ENCODE measurements at regions not wholly inside any gene's neighbourhood (a gene's known extent, or its start where the extent isn't known, plus 50 kb on each side); places are given as distances from the start of the nearest gene placed in this dataset.

DNA sequence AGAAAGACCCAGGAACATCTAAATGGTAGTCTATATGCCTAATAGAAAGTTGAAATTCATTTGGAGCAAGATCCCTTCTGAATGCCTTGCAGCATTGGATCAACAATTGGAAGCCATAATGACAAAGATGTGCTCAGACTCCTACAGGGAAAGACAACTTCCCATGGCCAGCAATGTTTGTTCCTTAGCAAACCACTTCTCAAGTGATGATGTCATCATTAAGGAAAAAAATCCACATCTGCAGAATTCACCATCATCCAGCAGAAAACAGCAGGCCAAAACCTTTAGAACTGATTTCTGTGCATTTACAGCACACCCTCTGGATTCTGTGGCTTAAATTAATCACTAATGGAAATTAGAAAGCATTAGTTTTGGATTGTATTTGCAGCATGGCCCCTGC, 82.4 kb upstream of the ZIC3 start:
- DNase-seq, result no peak

DNA sequence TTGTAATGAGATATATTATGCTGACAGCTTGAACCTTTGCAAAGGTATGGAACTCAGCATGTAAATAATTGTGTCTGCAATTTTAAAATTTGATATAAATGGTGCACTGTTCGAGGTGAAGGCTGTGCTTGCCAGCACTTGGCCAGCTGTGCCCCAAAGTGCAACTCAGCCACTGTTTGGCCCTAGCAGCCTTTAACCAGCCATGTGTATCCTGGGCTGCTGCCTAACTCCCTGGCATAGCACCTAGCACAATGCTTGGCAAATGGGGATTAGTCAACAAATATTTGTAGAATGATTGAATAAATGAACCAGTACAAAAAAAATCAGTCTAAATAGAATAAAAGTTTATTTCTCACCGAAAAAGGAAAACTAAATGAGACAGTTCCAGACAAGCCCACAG, 83.8 kb upstream of the ZIC3 start:
- DNase-seq, result no peak

DNA sequence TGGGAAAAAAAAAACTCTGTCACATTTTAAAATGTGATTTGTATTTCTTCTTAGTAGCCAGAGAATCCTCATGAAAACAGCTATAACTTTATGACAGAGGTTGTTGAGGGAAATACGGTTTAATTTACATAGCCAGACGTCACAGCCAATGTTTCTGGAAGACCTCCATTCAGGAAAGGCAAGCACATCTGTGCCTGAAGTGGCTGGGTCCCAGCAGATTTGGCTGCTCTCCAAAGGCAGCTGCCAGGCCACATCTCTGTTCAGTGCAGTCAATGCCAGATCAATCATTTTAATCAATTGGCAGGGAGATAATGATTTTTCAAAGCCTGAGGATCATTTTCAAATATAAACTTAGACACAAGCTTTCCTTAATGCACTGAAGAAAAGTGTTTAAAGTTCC, 86.5 kb upstream of the ZIC3 start:
- DNase-seq, result no peak

DNA sequence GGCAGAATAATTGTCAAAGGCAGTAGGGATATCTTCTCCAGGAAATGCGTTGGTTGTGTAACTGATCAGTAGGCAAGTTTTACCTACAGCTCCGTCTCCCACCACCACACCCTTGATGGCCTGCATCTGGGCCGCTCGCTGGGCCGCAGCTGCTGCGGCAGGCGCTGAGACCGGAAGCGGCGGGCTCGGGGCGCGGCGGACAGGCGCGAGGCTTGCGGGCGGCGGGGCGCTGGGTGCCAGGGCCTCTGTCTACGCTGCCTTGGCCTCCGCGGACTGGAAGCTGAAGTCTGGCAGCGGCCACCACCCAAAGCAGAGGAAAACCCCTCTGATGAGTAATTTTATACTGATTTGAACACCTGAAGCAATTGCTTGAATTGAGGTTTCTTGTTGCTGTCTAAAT, 124.2 kb upstream of the ZIC3 start:
- DNase-seq, result no peak

DNA sequence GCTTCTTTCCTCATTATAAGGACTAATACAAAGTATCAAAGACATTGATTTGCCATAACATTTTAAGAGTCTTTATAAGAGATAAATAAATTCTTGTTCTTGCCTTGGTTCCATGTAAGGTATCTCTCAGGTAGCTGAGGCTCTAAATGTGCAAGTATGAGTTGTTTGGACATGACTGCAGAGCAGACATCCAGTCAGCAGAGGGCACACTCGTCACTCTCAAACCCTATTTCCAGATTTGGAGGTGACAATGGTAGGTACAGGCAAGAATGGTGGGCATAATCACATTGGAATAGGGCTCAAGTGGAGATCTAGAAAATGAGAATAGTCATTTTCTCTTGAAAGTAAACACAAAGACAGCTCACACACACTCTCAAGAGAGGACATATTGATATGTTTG, 133.3 kb upstream of the ZIC3 start:
- DNase-seq, result no peak

DNA sequence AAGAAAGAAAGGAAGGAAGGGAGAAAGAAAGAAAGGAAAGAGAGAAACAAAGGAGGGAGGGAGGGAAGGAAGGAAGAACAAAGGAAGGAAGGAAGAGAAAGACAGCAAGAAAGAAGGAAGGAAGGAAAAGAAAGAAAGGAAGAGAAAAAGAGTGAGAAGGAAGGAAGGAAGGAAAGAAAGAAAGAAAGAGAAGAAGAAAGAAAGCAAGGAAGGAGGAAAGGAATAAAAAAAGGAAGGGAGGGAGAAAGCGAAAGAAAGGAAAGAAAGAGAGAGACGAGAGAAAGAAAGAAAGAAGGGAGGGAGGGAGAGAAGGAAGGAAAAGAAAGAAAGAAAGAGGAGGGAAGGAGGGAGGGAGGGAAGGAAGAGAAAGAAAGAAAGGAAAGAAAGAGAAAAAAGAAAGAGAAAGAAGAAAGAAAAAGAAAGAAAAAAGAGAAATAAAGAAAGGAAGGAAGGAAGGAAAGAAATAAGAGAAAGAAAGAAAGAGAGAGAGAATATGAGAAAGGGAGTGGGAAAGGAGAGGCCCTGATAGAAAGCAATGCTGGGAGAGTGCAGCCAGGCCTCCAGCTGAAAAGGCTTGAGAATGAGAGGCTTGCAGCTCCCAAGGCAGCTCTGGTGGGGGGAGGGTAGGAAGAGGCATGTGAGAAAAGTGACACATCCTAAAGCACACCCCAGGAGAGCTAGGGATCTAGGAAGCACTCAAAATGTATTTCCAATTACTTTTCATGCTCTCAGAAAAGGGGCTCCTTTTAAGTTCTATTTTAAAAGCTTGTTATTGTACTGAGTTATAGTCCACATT, 134.0 kb upstream of the ZIC3 start:
- no peak for DNase-seq

DNA sequence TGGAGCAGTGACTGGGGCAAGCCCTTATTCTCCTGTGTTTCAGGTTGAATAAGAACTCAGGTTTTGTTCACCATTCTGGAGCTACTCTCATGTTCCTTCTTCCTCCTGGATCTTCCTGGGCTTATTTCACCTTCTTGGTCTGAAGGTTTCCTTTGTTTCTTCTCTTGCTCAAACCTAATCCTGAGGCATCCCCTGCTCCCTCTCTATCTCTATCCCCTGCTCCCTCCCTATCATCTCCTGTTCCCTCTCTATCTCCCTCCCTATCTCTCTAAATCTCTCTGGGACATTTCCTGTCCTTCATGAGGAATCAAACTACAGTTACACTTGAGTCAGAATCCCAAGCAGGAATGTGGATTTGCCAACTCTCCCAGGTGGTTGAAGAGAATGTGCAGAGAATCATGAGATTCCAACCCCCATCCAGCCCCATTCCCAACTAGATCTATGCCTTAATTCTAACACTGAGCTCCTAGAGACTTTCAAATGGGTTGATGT, 134.9 kb upstream of the ZIC3 start:
- DNase-seq, result no peak

DNA sequence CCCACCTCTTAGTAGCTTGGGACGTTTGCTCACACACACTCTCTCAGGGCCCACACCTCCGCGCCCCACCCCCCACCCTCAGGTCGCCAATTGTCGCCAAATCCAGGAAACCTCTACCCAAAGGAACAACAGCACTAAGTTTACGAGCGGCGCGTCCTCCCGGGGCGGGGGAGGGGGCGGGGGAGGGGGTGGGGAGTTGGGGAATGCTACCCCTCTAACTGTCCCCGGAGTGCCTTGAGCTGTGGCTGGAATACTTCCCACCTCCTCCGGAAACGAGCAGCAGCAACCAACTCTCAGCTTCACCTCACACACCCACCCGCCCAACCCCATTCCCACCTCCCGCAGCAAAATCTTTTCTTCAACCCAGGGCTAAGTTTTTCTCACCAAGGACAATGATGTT, 135.6 kb upstream of the ZIC3 start:
- no peak for DNase-seq

DNA sequence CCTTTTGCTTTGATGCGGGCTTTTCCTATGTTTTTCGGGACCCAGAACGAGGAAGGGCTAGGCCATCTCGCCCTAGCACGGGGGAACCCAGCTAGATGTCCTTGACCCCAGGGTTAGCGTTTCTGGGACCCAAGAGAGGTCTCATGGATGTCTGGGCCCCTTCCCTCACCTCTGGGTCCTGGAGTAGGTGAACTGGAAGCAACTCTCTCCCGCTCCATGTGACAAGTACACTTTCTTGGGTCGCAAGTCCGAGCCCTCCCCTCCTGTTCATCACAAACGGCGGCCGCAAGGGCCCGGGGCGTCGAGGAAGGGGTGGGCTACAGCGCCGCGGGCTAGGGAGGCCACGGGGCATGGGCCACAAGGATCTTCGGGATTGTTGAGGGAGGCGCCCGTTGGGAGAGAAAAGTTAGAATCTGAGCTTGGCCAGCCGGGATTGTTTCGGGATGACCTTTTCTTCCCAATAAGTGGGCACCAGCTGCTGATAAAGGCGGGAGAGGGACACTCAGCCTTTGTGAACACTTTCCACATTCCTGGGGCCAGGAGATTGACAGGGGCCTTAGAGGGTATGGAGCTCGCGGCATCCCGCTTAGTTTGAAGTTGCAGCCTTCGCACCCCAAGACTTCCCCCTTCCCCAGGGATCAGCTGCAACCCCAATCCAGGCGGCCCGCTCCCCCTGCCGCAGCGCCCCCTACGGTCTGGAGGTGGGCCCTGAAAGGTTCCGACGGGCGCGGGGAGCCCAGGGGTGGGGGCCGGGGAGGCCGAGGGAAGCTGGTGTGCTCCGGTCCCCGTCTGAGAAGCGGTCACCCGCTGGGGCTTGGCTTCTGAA, 136.9 kb upstream of the ZIC3 start:
- no peak for DNase-seq

DNA sequence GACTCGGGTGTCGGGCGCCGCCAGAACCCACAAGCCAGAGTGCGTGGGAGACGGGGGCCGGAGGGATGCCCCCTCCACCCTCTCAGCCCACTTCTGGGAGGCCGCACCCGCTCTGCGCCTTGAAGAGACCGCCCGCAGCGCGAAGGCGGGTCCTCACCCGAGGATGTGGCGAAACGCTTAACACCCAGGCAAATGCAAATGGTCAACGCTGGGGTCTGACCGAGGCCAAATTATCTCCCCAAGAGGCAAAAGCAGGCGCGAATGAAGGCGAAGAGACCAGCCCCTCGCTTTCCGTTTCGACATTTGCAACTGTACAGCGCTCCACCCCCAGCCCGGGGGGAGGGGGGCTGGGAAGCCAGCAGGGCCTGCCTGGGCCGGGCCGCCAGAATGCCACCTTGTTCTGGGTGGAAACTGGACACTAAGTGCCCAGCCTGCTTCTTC, 137.7 kb upstream of the ZIC3 start:
- no peak for DNase-seq

DNA sequence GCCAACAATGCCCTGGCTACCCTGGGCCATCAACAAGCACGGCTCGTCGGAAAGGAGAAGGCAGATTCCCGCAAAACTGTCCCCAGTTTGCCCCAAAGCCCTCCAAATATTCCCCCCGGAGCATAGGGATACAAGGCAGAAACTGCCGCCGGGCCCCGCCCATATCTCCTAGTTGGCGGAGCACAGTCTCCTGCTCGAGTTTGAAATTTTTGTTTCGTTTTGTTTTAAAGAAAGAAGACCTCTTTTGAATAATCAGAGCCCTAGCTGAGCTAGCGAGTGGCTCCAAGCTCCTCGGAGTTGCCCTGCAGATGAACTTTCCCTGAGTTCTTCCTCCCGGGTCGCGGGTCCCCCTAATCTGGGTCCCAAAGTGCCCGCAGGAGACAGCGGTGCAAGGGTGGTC, 138.1 kb upstream of the ZIC3 start:
- DNase-seq, result no peak

DNA sequence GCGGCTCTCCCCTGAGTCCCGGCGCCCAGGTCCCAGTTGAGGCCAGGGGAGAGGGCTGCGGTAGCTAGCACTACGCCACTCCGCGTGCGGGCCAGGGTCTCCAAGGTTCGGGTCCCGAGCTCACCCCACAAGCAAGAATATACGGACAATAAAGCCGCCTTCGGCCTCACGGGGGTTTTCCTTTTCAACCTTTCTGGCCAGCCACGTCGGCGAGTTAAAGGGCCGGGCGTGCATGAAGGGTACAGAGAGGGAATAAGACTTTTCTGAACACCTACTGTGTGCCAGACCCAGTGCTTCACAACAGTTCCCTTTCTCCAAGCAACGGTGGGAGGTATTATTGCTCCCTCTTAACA, 138.5 kb upstream of the ZIC3 start:
- DNase-seq, result no peak

DNA sequence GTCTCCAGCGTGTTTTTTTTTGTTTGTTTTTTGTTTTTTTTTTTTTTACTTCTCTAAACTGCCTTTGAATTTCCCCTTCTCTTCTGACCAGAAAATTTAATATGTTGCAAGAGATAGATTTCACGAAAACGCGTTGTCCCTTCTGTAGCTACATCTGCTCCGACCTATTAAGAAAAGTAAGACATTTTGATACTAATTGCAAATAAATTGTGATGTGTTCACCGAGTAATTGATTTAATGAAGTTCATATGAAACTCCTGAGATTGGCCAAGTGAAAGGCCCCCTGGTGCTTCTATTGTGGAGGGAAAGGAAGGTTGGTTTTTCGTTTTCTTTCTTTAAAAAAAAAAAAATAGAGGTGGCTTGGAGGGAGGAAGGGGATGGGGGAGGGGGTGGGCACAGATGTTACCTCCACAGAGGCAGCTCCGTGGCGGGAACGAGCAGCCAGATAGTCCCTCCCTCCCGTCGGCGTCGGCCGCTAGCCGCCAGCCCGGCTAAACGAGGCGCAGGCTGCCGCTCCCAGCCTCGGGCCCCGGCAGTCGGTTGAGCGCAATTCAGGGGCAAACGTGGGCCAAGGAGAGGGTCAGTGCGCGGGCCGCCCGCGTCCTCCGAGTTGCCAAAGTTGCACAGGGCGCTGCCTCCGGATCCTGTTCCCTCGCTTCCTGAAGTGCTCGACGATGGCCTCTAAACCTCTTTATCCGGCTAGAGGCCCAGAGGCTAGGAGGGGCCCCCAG, 139.1 kb upstream of the ZIC3 start:
- no peak for DNase-seq

DNA sequence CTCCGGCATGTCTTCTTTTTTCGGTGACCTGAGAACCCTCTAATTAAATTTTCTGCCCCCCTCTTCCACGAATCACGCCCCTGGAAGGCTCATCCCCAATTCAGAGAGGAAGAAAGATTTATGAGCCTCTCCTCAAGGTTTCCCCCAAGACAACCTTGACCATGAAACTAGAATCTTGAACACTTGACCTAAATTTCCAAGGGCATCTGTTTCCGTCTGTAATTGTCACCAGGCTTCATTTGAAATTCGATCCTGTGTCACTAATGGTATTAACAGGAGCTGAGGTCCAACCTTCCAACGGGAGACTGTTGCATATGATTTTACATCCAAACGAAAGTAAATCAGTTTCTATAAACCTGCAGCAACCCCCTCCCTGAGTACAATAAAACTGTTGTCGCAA, 139.9 kb upstream of the ZIC3 start:
- no peak for DNase-seq

DNA sequence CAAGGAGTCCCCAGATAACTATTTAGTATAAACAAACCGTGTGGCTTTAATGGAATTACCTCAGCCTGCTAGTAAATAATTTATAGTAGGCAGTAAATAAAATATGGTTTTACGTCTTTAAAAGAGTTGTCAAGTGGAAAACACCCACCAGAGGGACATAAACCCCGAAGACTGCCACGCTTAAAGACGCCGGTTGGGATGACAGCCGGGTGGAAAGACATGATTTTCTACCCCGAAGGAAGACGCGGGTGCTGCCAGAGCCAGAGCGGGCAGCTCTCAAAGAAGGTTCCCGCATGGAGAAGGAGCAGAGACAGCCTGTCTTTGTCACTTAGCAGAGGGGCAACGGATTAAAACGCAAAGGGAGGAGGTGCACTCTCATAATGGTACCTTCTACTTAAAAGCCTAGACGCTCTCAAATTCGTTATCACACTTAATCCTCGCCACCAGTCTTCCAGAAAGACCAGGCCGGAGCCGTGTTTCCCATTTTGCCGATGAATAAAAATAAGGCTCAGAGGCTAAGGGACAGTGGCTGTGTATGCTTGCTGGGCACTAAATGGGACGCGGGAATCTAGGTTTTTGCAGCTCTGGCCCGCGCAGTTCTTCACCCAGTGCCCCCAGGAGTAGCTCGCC, 140.5 kb upstream of the ZIC3 start:
- no peak for DNase-seq

DNA sequence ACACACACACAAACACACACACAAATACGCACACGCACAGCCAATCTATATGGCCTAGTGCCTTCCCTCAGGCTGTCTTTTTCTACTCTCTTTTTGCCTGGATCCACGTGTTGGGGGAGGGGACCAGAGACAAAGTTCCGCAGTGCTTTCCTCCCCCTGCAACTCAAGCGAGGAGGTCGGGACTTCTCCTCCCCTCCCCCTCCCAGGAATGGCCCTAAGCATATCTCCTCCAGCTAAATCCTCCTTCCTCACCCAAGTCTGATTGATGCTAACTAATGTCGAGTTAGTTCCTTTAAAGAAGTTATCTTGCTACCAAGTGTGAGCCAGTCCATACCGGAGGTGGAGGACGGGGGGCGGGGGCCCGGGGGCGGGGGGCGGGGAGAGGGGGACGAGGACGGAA, 141.2 kb upstream of the ZIC3 start:
- DNase-seq, result no peak

DNA sequence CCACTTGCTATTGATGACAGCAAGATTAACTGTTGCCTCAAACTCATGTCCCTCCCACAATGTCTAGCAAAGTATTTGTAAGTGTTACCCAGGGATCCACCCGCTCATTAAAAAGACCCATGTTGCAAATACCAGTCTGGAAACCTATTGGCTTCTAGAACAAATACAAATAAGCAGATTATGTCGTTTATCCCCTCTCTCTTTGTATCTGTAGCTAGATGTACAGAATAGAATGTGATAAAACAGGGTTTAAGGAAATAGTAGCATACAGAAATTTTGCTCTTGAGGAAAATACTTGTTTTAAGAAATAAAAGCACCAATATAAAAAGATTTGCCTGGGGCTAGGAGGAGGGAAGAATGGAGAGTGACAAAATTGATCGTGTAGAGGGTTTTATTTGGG, 142.7 kb upstream of the ZIC3 start:
- no peak for DNase-seq

DNA sequence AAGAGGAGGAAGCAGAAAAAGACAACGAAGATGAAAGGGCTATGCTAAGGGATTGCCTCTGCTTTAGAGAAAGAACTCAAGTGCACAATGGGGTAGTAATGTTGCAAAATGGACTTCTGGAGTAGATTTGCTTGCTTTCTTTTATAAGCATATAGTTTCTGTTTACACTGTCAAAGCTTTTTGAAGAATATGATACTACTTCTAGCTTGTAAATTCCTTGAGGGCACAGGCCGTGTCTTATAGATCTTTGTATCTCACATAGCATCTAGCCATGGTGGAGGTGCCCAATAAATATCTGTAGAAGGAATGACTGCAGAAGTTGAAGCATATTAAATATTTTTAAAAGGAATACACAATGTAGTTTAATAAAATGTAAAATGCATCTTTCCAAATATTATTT, 147.8 kb upstream of the ZIC3 start:
- no peak for DNase-seq

DNA sequence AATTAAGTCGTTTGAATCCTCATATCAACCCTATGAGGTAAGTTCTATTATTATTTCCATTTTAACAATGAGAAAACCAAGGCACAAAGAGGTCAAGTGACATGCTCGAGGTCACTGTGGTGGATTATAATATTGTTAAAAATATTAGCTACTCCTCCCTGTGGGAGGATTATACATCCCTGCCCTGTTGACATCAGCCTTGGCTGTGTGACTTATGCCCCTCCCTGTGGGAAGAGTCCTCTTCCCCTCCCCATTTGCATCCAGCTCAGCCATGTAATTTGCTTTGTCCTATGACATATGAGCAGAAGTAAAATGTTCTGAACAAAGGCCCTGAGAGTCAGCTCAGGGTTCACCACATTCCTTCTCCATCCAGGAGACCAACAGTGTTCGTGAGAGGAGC, 152.7 kb upstream of the ZIC3 start:
- no peak for DNase-seq

DNA sequence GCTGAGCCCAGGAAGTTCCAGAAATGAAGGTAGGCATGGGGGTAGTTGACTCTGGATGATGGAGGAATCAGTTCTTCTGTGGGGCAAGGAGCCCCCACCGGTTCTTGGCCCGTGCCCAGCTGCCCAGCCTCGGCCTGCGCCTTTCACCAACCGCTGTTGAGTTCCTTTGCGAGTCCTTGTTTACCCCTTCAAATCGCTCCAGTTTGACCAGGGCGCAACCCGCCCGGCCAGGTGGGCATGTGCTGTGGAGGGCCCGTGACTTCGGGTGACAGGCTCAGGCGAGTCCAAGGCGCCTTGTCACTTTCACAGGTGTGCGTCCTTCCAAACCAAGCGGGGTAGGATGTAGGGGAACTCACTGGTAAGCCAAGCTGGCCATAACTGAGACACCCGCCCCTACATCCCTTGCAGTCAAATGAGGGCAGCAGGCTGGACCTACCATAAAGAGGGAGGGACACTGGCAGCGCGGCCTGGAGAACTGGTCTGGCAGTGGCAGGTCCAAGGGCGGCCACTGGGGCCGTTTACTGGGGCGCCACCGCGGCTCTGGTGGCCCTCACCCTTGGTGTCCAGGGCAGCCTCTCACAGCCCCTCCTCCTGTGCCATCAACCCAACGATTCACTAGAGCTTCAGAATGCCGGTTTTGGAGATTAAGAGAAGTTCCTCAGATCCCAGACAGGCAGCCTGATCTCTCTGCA, 160.3 kb upstream of the ZIC3 start:
- no peak for DNase-seq

DNA sequence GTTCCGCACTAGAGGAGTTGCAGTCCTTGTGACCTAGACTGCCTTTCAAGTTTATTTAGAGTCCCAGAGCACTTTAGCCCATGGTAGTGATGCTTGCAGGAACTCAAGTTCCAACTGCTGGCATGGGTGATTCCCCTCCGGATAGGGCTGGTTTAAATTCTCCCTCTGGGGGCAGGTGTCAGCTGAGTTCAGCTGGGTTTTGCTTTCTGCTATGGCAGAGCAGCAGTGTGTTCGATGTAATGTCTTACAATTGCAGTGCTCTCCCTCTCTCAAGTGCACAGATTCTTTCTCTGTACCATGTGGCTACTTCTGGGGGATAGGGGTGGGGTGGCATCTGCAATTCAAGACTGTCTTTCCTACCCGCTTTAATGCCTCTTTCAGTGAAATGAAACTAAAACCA, 164.8 kb upstream of the ZIC3 start:
- no peak for DNase-seq

DNA sequence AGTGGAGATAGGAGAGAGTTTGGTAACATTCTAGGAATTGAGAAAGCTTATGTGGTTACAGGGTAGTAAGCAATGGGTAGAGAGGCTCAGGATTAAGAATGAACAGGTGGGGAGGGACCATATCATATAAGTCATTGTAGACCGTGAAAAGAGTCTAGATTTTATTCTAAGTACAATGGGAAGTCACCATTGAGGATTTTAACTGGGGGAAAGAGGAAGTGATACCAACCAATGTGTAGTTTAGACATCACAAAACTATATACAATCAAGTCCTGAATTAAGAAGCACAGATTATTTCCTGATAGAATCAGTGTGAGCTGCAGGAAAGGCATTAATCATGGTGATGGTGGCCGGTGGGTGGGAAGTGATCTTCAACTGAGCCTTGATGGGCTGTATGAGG, 178.3 kb upstream of the ZIC3 start:
- DNase-seq, result peak; percentile 38

Data from MV-4-11 (cell line).